ENCODE measurements at regions not wholly inside any gene's neighbourhood (a gene's known extent, or its start where the extent isn't known, plus 50 kb on each side); places are given as distances from the start of the nearest gene placed in this dataset.
"Not testable (repeated sequence)": the region's sequence is repeated elsewhere in the genome, so short reads cannot be mapped to it uniquely, and the experiment has no call there.

GRCh38 chr2:125660369-125660768, 995.6 kb upstream of the GYPC start:
- H3K4me3 ChIP-seq (ENCODE audit: insufficient read depth, low read depth, low read length); H3K36me3 ChIP-seq (ENCODE audit: control insufficient read depth, insufficient read depth, low read length); H3K27ac ChIP-seq (ENCODE audit: insufficient read depth, low read depth, low read length, poor library complexity, severe bottlenecking); H3K4me1 ChIP-seq (ENCODE audit: control insufficient read depth, insufficient read depth, low read length); H3K27me3 ChIP-seq (ENCODE audit: control insufficient read depth, insufficient read depth, low read length, poor library complexity, severe bottlenecking); H3K9me3 ChIP-seq (ENCODE audit: control insufficient read depth, low read length): not testable (repeated sequence)
- WGBS, 2 experiments = 87 to 88% methylated on average over 1 of the region's 1 CpG

GRCh38 chr2:125667630-125668029, 988.3 kb upstream of the GYPC start:
- Histone ChIP-seq H3K4me3 (ENCODE audit: insufficient read depth, low read depth, low read length) (no peak overlapping the region), H3K27ac (ENCODE audit: insufficient read depth, low read depth, low read length, poor library complexity, severe bottlenecking) (no peak overlapping the region)
- 80 to 87% methylated on average over 3 of the region's 3 CpGs for WGBS, 2 experiments

GRCh38 chr2:125679903-125680302, 976.1 kb upstream of the GYPC start:
- Histone ChIP-seq H3K27ac (ENCODE audit: insufficient read depth, low read depth, low read length, poor library complexity, severe bottlenecking) (no peak overlapping the region), H3K4me1 (ENCODE audit: control insufficient read depth, insufficient read depth, low read length) (no peaks in the 10 kb centered on the region), H3K36me3 (ENCODE audit: control insufficient read depth, insufficient read depth, low read length) (no peaks in the 10 kb centered on the region), H3K4me3 (ENCODE audit: insufficient read depth, low read depth, low read length) (no peak overlapping the region), H3K9me3 (ENCODE audit: control insufficient read depth, low read length) (no peaks in the 10 kb centered on the region), H3K27me3 (ENCODE audit: control insufficient read depth, insufficient read depth, low read length, poor library complexity, severe bottlenecking) (no peaks in the 10 kb centered on the region)
- 76 to 82% methylated on average over 4 of the region's 4 CpGs for WGBS, 2 experiments

More at GRCh38 chr2:125667630-125668029, 988.3 kb upstream of the GYPC start:
- H3K9me3 ChIP-seq (ENCODE audit: control insufficient read depth, low read length) = no peaks in the 10 kb centered on the region
- H3K4me1 ChIP-seq (ENCODE audit: control insufficient read depth, insufficient read depth, low read length) = no peaks in the 10 kb centered on the region
- H3K36me3 ChIP-seq (ENCODE audit: control insufficient read depth, insufficient read depth, low read length) = no peaks in the 10 kb centered on the region
- no peaks in the 10 kb centered on the region for H3K27me3 ChIP-seq (ENCODE audit: control insufficient read depth, insufficient read depth, low read length, poor library complexity, severe bottlenecking)

GRCh38 chr2:125680809-125681208, 975.1 kb upstream of the GYPC start:
- H3K4me3 ChIP-seq (ENCODE audit: insufficient read depth, low read depth, low read length) = no peak overlapping the region
- no peaks in the 10 kb centered on the region for H3K27me3 ChIP-seq (ENCODE audit: control insufficient read depth, insufficient read depth, low read length, poor library complexity, severe bottlenecking)
- no peaks in the 10 kb centered on the region for H3K9me3 ChIP-seq (ENCODE audit: control insufficient read depth, low read length)
- 93% methylated on average over 4 of the region's 4 CpGs for WGBS, 2 experiments
- H3K27ac ChIP-seq (ENCODE audit: insufficient read depth, low read depth, low read length, poor library complexity, severe bottlenecking) = no peak overlapping the region
- no peaks in the 10 kb centered on the region for H3K36me3 ChIP-seq (ENCODE audit: control insufficient read depth, insufficient read depth, low read length)
- H3K4me1 ChIP-seq (ENCODE audit: control insufficient read depth, insufficient read depth, low read length) = no peaks in the 10 kb centered on the region

- Histone ChIP-seq H3K36me3 (ENCODE audit: control insufficient read depth, insufficient read depth, low read length) (no peaks in the 10 kb centered on the region), H3K4me1 (ENCODE audit: control insufficient read depth, insufficient read depth, low read length) (no peaks in the 10 kb centered on the region), H3K9me3 (ENCODE audit: control insufficient read depth, low read length) (no peaks in the 10 kb centered on the region), H3K4me3 (ENCODE audit: insufficient read depth, low read depth, low read length) (no peak overlapping the region), H3K27ac (ENCODE audit: insufficient read depth, low read depth, low read length, poor library complexity, severe bottlenecking) (no peak overlapping the region), H3K27me3 (ENCODE audit: control insufficient read depth, insufficient read depth, low read length, poor library complexity, severe bottlenecking) (no peaks in the 10 kb centered on the region)
- 77 to 91% methylated on average over 1 of the region's 1 CpG for WGBS, 2 experiments
These were observed 974.4 kb upstream of the GYPC start for GRCh38 chr2:125681576-125681975.

GRCh38 chr2:125681976-125682805, 973.8 kb upstream of the GYPC start:
- no peaks in the 10 kb centered on the region for H3K9me3 ChIP-seq (ENCODE audit: control insufficient read depth, low read length)

GRCh38 chr2:125684256-125684655, 971.7 kb upstream of the GYPC start:
- Histone ChIP-seq H3K4me3 (ENCODE audit: insufficient read depth, low read depth, low read length) (no peak overlapping the region), H3K27me3 (ENCODE audit: control insufficient read depth, insufficient read depth, low read length, poor library complexity, severe bottlenecking) (no peaks in the 10 kb centered on the region), H3K27ac (ENCODE audit: insufficient read depth, low read depth, low read length, poor library complexity, severe bottlenecking) (no peak overlapping the region), H3K36me3 (ENCODE audit: control insufficient read depth, insufficient read depth, low read length) (no peaks in the 10 kb centered on the region), H3K4me1 (ENCODE audit: control insufficient read depth, insufficient read depth, low read length) (no peaks in the 10 kb centered on the region), H3K9me3 (ENCODE audit: control insufficient read depth, low read length) (no peaks in the 10 kb centered on the region)
- WGBS, 2 experiments = 79 to 93% methylated on average over 1 to 2 of the region's 2 CpGs

More at GRCh38 chr2:125681976-125682805, 973.8 kb upstream of the GYPC start:
- H3K27me3 ChIP-seq (ENCODE audit: control insufficient read depth, insufficient read depth, low read length, poor library complexity, severe bottlenecking) = no peaks in the 10 kb centered on the region
- H3K27ac ChIP-seq (ENCODE audit: insufficient read depth, low read depth, low read length, poor library complexity, severe bottlenecking) = no peak overlapping the region
- H3K36me3 ChIP-seq (ENCODE audit: control insufficient read depth, insufficient read depth, low read length) = no peaks in the 10 kb centered on the region
- H3K4me3 ChIP-seq (ENCODE audit: insufficient read depth, low read depth, low read length) = no peak overlapping the region
- WGBS, 2 experiments = 97 to 100% methylated on average over 2 of the region's 3 CpGs
- H3K4me1 ChIP-seq (ENCODE audit: control insufficient read depth, insufficient read depth, low read length) = no peaks in the 10 kb centered on the region

GRCh38 chr2:125684932-125685331, 971.0 kb upstream of the GYPC start:
- no peaks in the 10 kb centered on the region for H3K9me3 ChIP-seq (ENCODE audit: control insufficient read depth, low read length)
- H3K27ac ChIP-seq (ENCODE audit: insufficient read depth, low read depth, low read length, poor library complexity, severe bottlenecking) = no peak overlapping the region
- H3K27me3 ChIP-seq (ENCODE audit: control insufficient read depth, insufficient read depth, low read length, poor library complexity, severe bottlenecking) = no peaks in the 10 kb centered on the region
- no peak overlapping the region for H3K4me3 ChIP-seq (ENCODE audit: insufficient read depth, low read depth, low read length)
- H3K36me3 ChIP-seq (ENCODE audit: control insufficient read depth, insufficient read depth, low read length) = no peaks in the 10 kb centered on the region
- WGBS, 2 experiments = 60 to 70% methylated on average over 2 of the region's 2 CpGs
- no peaks in the 10 kb centered on the region for H3K4me1 ChIP-seq (ENCODE audit: control insufficient read depth, insufficient read depth, low read length)

- Histone ChIP-seq H3K27ac (ENCODE audit: insufficient read depth, low read depth, low read length, poor library complexity, severe bottlenecking) (no peak overlapping the region), H3K9me3 (ENCODE audit: control insufficient read depth, low read length) (no peaks in the 10 kb centered on the region), H3K4me3 (ENCODE audit: insufficient read depth, low read depth, low read length) (no peak overlapping the region), H3K4me1 (ENCODE audit: control insufficient read depth, insufficient read depth, low read length) (no peaks in the 10 kb centered on the region), H3K36me3 (ENCODE audit: control insufficient read depth, insufficient read depth, low read length) (no peaks in the 10 kb centered on the region), H3K27me3 (ENCODE audit: control insufficient read depth, insufficient read depth, low read length, poor library complexity, severe bottlenecking) (no peaks in the 10 kb centered on the region)
- 91% methylated on average over 1 of the region's 2 CpGs; no CpG with 5 or more reads in 1 of the 2 experiments for WGBS, 2 experiments
These were observed 959.4 kb upstream of the GYPC start for GRCh38 chr2:125696560-125696959.

GRCh38 chr2:125698280-125698679, 957.7 kb upstream of the GYPC start:
- Histone ChIP-seq H3K9me3 (ENCODE audit: control insufficient read depth, low read length) (no peaks in the 10 kb centered on the region), H3K36me3 (ENCODE audit: control insufficient read depth, insufficient read depth, low read length) (no peaks in the 10 kb centered on the region), H3K27ac (ENCODE audit: insufficient read depth, low read depth, low read length, poor library complexity, severe bottlenecking) (no peak overlapping the region), H3K4me3 (ENCODE audit: insufficient read depth, low read depth, low read length) (no peak overlapping the region), H3K4me1 (ENCODE audit: control insufficient read depth, insufficient read depth, low read length) (no peaks in the 10 kb centered on the region), H3K27me3 (ENCODE audit: control insufficient read depth, insufficient read depth, low read length, poor library complexity, severe bottlenecking) (no peaks in the 10 kb centered on the region)
- WGBS, 2 experiments = no CpG with 5 or more reads among the region's 1 CpG
